ENCODE measurements at regions not wholly inside any gene's neighbourhood (a gene's known extent, or its start where the extent isn't known, plus 50 kb on each side); places are given as distances from the start of the nearest gene placed in this dataset.

GRCh38 chr18:56019156-56019555 lies 431.2 kb upstream of the TCF4 start (continued):
- no peak for TF ChIP-seq ZNF433 (tag by site-specific recombination; IDR thresholded peaks at IDR 0.05; ENCODE audit: low read depth)

- Histone ChIP-seq H3K4me1 (ENCODE audit: control insufficient read depth, insufficient read depth, low read length) (no peaks in the 10 kb centered on the region), H3K36me3 (ENCODE audit: control insufficient read depth in 2 of 2, insufficient read depth in 1 of 2, low read length in 2 of 2) (no peaks in the 10 kb centered on the region), H3K27ac (ENCODE audit: extremely low read depth, low read depth, low read length) (no peak overlapping the region), H3K4me3 (ENCODE audit: low read depth, low read length) (no peak overlapping the region), H3K9me3 (ENCODE audit: control insufficient read depth, insufficient read depth, low read depth, low read length) (no peaks in the 10 kb centered on the region)
- POLR2A ChIA-PET, result no interaction called here
- TF ChIP-seq ZNF211 (tag by site-specific recombination; IDR thresholded peaks at IDR 0.05; ENCODE audit: low read depth) (no peak), BCL11A (tag by site-specific recombination; IDR thresholded peaks at IDR 0.05; ENCODE audit: low read depth) (no peak), ZBTB7A (tag by site-specific recombination; IDR thresholded peaks at IDR 0.05; ENCODE audit: low read depth) (no peak), ZNF311 (tag by site-specific recombination; IDR thresholded peaks at IDR 0.05; ENCODE audit: borderline replicate concordance) (no peak), PRDM1 (tag by site-specific recombination; IDR thresholded peaks at IDR 0.05) (no peak), ZNF791 (tag by site-specific recombination; IDR thresholded peaks at IDR 0.05) (no peak), ZNF155 (tag by site-specific recombination; IDR thresholded peaks at IDR 0.05) (no peak), ZNF18 (tag by site-specific recombination; IDR thresholded peaks at IDR 0.05) (no peak), TRIM28 (IDR thresholded peaks at IDR 0.05; ENCODE audit: borderline replicate concordance, low read length) (no peak), ZNF292 (tag by site-specific recombination; IDR thresholded peaks at IDR 0.05; ENCODE audit: borderline replicate concordance, low read depth) (no peak), ZNF792 (tag by site-specific recombination; IDR thresholded peaks at IDR 0.05) (no peak), ZNF335 (tag by site-specific recombination; conservative IDR thresholded peaks at IDR 0.05) (no peak)
- TF ChIP-seq, protein P1, sequence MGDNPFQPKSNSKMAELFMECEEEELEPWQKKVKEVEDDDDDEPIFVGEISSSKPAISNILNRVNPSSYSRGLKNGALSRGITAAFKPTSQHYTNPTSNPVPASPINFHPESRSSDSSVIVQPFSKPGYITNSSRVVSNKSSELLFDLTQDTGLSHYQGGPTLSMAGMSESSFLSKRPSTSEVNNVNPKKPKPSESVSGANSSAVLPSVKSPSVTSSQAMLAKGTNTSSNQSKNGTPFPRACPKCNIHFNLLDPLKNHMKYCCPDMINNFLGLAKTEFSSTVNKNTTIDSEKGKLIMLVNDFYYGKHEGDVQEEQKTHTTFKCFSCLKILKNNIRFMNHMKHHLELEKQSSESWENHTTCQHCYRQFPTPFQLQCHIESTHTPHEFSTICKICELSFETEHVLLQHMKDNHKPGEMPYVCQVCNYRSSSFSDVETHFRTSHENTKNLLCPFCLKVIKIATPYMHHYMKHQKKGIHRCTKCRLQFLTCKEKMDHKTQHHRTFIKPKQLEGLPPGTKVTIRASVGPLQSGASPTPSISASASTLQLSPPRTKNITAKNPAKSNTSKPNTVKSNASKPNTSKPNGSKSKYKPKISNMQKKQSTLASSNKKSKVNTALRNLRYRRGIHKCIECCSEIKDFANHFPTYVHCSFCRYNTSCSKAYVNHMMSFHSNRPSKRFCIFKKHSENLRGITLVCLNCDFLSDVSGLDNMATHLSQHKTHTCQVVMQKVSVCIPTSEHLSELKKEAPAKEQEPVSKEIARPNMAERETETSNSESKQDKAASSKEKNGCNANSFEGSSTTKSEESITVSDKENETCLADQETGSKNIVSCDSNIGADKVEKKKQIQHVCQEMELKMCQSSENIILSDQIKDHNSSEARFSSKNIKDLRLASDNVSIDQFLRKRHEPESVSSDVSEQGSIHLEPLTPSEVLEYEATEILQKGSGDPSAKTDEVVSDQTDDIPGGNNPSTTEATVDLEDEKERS (tag by site-specific recombination; IDR thresholded peaks at IDR 0.05), result no peak
- CTCF ChIA-PET, result no interaction called here
Observed at GRCh38 chr18:56009411-56009810, 421.4 kb upstream of the TCF4 start.

DNA sequence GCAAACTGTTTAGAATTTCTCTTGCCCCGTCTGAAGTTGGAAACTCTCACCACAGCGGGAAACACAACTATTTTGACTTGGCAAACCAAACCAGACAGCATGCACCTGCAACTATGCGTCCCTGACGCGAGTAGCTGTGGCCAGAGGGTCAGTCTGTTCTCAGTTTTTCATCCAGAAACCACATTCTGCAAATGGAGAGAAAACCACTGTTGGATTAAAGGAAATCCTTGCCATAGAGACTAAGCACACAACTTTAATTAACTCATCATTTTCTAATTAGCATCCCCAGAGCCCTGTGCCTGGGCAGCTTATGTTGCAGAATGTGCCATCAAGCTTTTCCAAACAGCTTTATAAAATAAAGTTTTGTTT lies 415.7 kb upstream of the TCF4 start:
- no peaks in the 10 kb centered on the region for H3K9me3 ChIP-seq (ENCODE audit: control insufficient read depth, insufficient read depth, low read depth, low read length)
- TF ChIP-seq SP7 (tag by site-specific recombination; IDR thresholded peaks at IDR 0.05) (no peak), ZNF292 (tag by site-specific recombination; IDR thresholded peaks at IDR 0.05; ENCODE audit: borderline replicate concordance, low read depth) (no peak), ZNF529 (tag by site-specific recombination; IDR thresholded peaks at IDR 0.05; ENCODE audit: insufficient replicate concordance) (no peak), GLIS2 (tag by site-specific recombination; IDR thresholded peaks at IDR 0.05) (no peak), ZFP41 (tag by site-specific recombination; IDR thresholded peaks at IDR 0.05; ENCODE audit: borderline replicate concordance) (no peak), ZNF175 (tag by site-specific recombination; IDR thresholded peaks at IDR 0.05) (no peak), TSHZ1 (tag by site-specific recombination; IDR thresholded peaks at IDR 0.05; ENCODE audit: borderline replicate concordance) (no peak), ZIC2 (tag by site-specific recombination; IDR thresholded peaks at IDR 0.05) (no peak), INSM2 (tag by site-specific recombination; IDR thresholded peaks at IDR 0.05) (no peak), ZNF510 (tag by site-specific recombination; IDR thresholded peaks at IDR 0.05; ENCODE audit: insufficient replicate concordance) (no peak)
- ChIA-PET CTCF (interaction anchor here (0.7 kb wide), 1 partner anchor 28 kb away, joined by 4 read pairs; no protein-coding TSS in a partner anchor), POLR2A (no interaction called here)
- no peak overlapping the region for H3K4me3 ChIP-seq (ENCODE audit: low read depth, low read length)
- H3K36me3 ChIP-seq (ENCODE audit: control insufficient read depth in 2 of 2, insufficient read depth in 1 of 2, low read length in 2 of 2), result no peaks in the 10 kb centered on the region
- no peaks in the 10 kb centered on the region for H3K4me1 ChIP-seq (ENCODE audit: control insufficient read depth, insufficient read depth, low read length)
- H3K27ac ChIP-seq (ENCODE audit: extremely low read depth, low read depth, low read length), result no peak overlapping the region
